Kidney epithelial cell (primary cell): ENCODE measurements at regions not wholly inside any gene's neighbourhood (a gene's known extent, or its start where the extent isn't known, plus 50 kb on each side); places are given as distances from the start of the nearest gene placed in this dataset.
"Not testable (repeated sequence)": the region's sequence is repeated elsewhere in the genome, so short reads cannot be mapped to it uniquely, and the experiment has no call there.

Source experiments
- DNase-seq: peaks from one replicate; pipeline ENCODE4 v3.0.0-alpha.2; 2010; ENCODE audit warnings: low read depth
- H3K27me3 ChIP-seq: 2 replicates; pipeline ENCODE4 v1.6.0; 2011; ENCODE audit warnings: low read length; ENCODE audit not compliant: control insufficient read depth, insufficient read depth
- H3K36me3 ChIP-seq: 2 replicates; pipeline ENCODE4 v1.5.1; 2011; ENCODE audit warnings: low read length; ENCODE audit not compliant: control insufficient read depth, insufficient read depth
- H3K4me3 ChIP-seq: 2 replicates; pipeline ENCODE4 v1.5.1; 2011; ENCODE audit warnings: low read depth, mild to moderate bottlenecking, control low read depth, low read length
- TF ChIP-seq, protein P1 (sequence below): IDR thresholded peaks from 2 replicates; pipeline ENCODE4 v1.5.1; 2011; ENCODE audit warnings: mild to moderate bottlenecking, moderate library complexity, low read length, control low read depth, inconsistent platforms; ENCODE audit not compliant: insufficient read depth, poor library complexity, severe bottlenecking

DNA sequence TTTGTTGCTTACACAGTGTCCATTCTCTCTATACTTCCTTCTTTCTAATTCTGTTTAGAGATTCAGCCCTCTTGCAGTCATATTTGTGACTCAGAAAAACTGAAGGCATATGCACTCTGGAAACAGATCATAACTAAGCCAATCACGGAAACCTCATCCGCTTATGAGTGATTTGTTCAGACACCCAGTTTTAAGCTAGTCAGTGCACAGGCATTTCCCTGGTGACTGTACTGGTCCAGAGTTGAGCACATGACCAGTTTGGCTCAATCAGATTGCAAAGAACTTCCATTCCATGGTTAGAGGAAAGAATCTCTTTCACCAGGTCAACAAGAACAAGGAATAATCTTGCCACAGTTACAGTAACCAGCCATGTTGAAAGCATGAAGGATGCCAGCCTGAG, 69.2 kb upstream of the SGIP1 start:
- H3K27me3 ChIP-seq: no peaks in the 10 kb centered on the region
- TF ChIP-seq, protein P1, sequence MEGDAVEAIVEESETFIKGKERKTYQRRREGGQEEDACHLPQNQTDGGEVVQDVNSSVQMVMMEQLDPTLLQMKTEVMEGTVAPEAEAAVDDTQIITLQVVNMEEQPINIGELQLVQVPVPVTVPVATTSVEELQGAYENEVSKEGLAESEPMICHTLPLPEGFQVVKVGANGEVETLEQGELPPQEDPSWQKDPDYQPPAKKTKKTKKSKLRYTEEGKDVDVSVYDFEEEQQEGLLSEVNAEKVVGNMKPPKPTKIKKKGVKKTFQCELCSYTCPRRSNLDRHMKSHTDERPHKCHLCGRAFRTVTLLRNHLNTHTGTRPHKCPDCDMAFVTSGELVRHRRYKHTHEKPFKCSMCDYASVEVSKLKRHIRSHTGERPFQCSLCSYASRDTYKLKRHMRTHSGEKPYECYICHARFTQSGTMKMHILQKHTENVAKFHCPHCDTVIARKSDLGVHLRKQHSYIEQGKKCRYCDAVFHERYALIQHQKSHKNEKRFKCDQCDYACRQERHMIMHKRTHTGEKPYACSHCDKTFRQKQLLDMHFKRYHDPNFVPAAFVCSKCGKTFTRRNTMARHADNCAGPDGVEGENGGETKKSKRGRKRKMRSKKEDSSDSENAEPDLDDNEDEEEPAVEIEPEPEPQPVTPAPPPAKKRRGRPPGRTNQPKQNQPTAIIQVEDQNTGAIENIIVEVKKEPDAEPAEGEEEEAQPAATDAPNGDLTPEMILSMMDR: no peak
- DNase-seq: peak; percentile 69
- H3K36me3 ChIP-seq: no peaks in the 10 kb centered on the region
- H3K4me3 ChIP-seq: no peak overlapping the region

DNA sequence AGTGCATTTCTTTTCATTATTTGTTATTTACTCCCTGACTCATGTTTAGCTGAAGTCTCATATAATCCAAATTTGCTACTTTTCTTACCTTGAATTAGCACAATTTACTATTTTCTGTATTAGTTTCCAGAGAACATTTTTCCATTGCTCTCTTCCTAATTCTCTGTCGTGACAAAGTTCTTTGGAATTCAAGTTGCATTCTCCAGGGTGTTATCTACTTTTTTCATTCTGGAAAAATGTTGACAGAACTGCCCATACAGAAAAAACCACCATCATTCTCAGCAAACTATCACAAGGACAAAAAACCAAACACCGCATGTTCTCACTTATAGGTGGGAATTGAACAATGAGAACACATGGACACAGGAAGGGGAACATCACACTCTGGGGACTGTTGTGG, 67.3 kb upstream of the SGIP1 start:
- not testable (repeated sequence) for H3K27me3 ChIP-seq, H3K4me3 ChIP-seq, H3K36me3 ChIP-seq, DNase-seq

DNA sequence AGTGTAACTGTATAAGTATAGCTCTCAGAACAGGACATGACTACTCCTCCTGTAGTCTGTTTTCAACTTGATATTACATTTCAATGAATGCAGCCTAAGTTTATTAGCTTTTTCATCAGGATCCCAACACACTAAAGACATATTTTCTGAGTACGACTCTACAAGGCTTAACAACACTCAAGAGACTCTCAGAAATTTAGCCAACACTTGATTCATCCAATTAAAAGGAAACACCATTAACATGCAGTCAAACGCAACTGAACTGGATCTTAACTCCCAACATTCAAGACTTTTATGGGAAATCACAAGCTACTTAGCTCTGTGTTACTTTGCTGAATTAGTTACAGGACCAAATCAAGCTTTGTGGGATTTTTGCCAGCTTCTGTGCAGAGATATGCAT, 65.2 kb upstream of the SGIP1 start:
- TF ChIP-seq, protein P1: no peak
- no peaks in the 10 kb centered on the region for H3K36me3 ChIP-seq
- no peaks in the 10 kb centered on the region for H3K27me3 ChIP-seq
- no peak overlapping the region for H3K4me3 ChIP-seq
- no peak for DNase-seq

DNA sequence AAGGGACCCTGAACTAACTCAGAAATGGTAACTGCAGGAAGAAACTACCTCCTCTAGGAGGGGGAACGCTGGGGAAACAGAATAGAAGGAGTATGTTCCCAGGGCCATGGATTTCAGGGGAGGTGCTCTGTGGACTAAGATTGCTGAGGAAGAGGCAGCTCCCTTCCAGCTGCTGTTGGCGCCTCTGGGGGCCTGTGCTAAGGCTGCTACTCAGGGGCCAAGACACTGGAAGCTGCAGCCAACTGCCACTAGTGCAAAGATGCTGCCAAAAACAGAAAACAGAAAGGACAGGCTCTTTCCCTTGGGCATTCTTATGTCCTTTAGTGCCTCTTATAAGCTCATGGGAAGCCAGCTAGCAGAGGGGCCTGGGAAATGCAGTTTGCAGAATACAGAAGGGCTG, 58.0 kb upstream of the SGIP1 start:
- TF ChIP-seq, protein P1: no peak
- no peaks in the 10 kb centered on the region for H3K36me3 ChIP-seq
- no peak for DNase-seq
- H3K27me3 ChIP-seq: no peaks in the 10 kb centered on the region
- H3K4me3 ChIP-seq: no peak overlapping the region

DNA sequence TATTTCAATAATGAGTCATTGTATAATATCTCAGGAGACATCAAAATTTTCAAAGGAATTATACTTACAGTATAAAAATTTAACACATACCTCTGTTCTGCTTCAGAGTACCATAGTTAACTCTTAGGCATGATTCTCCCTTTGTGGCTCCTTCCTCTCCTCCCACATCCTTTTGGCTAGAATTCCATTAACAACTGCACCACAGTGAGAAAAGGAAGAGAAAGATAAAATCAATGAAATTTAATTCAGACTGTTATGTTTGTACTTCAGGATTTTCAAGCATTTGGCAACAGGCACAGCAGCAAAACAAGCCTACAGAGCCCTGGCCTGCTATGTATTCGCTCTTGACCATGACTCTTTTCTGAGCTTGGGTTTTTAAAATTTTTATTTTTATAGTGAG, 57.2 kb upstream of the SGIP1 start:
- Histone ChIP-seq H3K4me3 (no peak overlapping the region), H3K27me3 (no peaks in the 10 kb centered on the region), H3K36me3 (no peaks in the 10 kb centered on the region)
- no peak for DNase-seq
- TF ChIP-seq, protein P1: no peak

DNA sequence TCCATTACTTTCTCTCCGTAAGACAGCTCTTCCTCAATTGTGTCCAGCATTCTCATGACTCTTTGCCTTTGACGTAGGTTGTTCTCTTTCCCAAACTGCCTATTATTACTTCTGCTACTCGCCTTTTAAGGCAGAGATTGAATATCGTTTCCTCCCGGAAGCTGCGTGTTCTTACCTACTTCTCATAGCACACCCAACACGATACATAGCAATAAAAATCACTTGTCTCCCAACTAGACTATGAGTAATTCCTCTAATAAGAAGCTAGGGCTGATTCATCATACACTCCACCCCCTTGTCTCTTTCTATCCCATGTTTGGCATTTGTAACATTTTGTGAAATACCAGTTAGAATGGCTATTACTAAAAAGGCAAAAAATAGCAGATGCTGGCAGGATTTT, 55.8 kb upstream of the SGIP1 start:
- no peaks in the 10 kb centered on the region for H3K27me3 ChIP-seq
- H3K36me3 ChIP-seq: no peaks in the 10 kb centered on the region
- TF ChIP-seq, protein P1: no peak
- peak; percentile 48 for DNase-seq
- no peak overlapping the region for H3K4me3 ChIP-seq
